Astrocyte (in vitro differentiated cells and primary cell): ENCODE measurements at regions not wholly inside any gene's neighbourhood (a gene's known extent, or its start where the extent isn't known, plus 50 kb on each side); places are given as distances from the start of the nearest gene placed in this dataset.

ENCODE experiments used
- CTCF ChIP-seq: IDR thresholded peaks from 2 replicates; pipeline ENCODE4 v1.5.1; 2011; ENCODE audit warnings: low read depth, mild to moderate bottlenecking, inconsistent platforms, low read length, moderate library complexity; ENCODE audit not compliant: insufficient read depth
- EZH2 ChIP-seq: IDR thresholded peaks from 2 replicates; pipeline ENCODE4 v1.6.1; 2012; ENCODE audit warnings: mild to moderate bottlenecking, low read length, inconsistent platforms; ENCODE audit not compliant: insufficient read depth

GRCh38 chr14:58697930-58698642, 60.3 kb downstream of the DACT1 start:
- TF ChIP-seq CTCF (no peak), EZH2 (no peak)
